ENCODE measurements at regions not wholly inside any gene's neighbourhood (a gene's known extent, or its start where the extent isn't known, plus 50 kb on each side); places are given as distances from the start of the nearest gene placed in this dataset.

- TF ChIP-seq POLR2AphosphoS5 (IDR thresholded peaks at IDR 0.05; ENCODE audit: insufficient read depth in 1 of 2, low read depth in 1 of 2) = no peak
- TF ChIP-seq POLR2A (IDR thresholded peaks at IDR 0.05) = no peak
- no peak for TF ChIP-seq CTCF (IDR thresholded peaks at IDR 0.05)
Observed at GRCh38 chr6:21392177-21392576, 201.4 kb upstream of the SOX4 start.
